CD4-positive, alpha-beta T cell treated with Interleukin-15 for 4 hours (primary cell): ENCODE measurements at regions not wholly inside any gene's neighbourhood (a gene's known extent, or its start where the extent isn't known, plus 50 kb on each side); places are given as distances from the start of the nearest gene placed in this dataset.
A peak's percentile ranks its signal among the peaks of the same experiment; 100 is the strongest.

Experiments
- DNase-seq: peaks from one replicate; pipeline ENCODE4 v3.0.0-alpha.2; 2020; ENCODE audit warnings: low spot score

DNA sequence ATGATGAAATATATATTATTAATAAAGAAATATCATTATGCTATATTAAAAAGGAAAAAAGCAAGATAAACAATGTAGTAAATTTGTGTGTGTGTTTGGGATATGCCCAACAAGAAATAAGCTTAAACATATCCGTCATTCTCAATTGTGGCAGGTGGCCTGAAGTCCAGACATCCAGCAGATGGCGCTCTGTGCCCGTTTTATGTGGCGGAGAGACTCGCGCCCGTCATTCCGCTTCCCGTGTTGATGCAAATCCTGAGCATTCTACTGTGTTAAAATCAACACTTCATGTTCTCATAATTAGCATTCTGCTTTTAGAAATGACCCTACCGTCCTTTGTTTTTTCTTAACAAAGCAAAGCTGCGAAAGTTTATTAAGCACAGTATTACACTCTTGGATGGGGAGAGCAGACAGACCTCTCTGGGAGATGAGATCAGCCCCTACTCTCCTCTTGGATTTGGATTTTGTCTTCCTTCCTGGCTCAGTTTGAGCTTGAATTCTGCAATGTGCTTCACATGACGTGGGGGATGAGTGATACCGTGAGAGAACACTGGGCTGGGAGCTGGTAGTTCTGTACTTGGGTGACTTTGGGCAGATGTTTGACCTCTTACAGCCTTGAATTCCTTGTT is 125.8 kb downstream of the MCHR2 start:
- DNase-seq = peak; percentile 64
